ENCODE measurements at regions not wholly inside any gene's neighbourhood (a gene's known extent, or its start where the extent isn't known, plus 50 kb on each side); places are given as distances from the start of the nearest gene placed in this dataset.
"Not testable (repeated sequence)": the region's sequence is repeated elsewhere in the genome, so short reads cannot be mapped to it uniquely, and the experiment has no call there.

- Histone ChIP-seq H3K36me3 (ENCODE audit: control insufficient read depth, insufficient read depth, low read length) (no peaks in the 10 kb centered on the region), H3K4me3 (ENCODE audit: low read depth, low read length) (no peak overlapping the region), H3K27me3 (ENCODE audit: control insufficient read depth, insufficient read depth, low read length) (no peaks in the 10 kb centered on the region)
- no peak for FAIRE-seq
- TF ChIP-seq, protein P1, sequence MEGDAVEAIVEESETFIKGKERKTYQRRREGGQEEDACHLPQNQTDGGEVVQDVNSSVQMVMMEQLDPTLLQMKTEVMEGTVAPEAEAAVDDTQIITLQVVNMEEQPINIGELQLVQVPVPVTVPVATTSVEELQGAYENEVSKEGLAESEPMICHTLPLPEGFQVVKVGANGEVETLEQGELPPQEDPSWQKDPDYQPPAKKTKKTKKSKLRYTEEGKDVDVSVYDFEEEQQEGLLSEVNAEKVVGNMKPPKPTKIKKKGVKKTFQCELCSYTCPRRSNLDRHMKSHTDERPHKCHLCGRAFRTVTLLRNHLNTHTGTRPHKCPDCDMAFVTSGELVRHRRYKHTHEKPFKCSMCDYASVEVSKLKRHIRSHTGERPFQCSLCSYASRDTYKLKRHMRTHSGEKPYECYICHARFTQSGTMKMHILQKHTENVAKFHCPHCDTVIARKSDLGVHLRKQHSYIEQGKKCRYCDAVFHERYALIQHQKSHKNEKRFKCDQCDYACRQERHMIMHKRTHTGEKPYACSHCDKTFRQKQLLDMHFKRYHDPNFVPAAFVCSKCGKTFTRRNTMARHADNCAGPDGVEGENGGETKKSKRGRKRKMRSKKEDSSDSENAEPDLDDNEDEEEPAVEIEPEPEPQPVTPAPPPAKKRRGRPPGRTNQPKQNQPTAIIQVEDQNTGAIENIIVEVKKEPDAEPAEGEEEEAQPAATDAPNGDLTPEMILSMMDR (IDR thresholded peaks at IDR 0.05; ENCODE audit: insufficient read depth, low read length, severe bottlenecking), result no peak
- DNase-seq (ENCODE audit: low read depth), result no peak
Observed at GRCh38 chr1:94754570-94754969, 65.6 kb upstream of the SLC44A3 start.

DNA sequence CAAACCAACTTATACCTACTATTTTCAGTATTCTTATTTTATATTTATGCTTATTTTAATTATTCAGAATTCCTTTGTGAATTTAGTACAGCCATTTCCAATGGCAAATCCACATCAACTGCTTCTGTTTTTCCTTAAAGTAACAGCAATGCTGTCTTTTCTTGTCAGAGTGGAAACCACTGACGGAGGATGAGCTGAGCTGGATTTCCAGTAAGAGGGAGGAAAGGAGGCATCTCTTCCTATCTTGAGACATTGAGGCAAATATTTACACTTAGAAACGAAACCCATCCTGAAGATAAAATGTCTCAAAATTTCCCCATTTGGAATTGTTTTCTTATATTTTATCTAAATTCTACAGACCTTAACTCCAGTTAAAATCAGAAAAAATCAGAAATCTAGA, 66.1 kb upstream of the SLC44A3 start:
- Histone ChIP-seq H3K36me3 (ENCODE audit: control insufficient read depth, insufficient read depth, low read length) (no peaks in the 10 kb centered on the region), H3K4me3 (ENCODE audit: low read depth, low read length) (no peak overlapping the region), H3K27me3 (ENCODE audit: control insufficient read depth, insufficient read depth, low read length) (no peaks in the 10 kb centered on the region)
- FAIRE-seq, result no peak
- TF ChIP-seq, protein P1 (IDR thresholded peaks at IDR 0.05; ENCODE audit: insufficient read depth, low read length, severe bottlenecking), result no peak
- DNase-seq (ENCODE audit: low read depth), result no peak

DNA sequence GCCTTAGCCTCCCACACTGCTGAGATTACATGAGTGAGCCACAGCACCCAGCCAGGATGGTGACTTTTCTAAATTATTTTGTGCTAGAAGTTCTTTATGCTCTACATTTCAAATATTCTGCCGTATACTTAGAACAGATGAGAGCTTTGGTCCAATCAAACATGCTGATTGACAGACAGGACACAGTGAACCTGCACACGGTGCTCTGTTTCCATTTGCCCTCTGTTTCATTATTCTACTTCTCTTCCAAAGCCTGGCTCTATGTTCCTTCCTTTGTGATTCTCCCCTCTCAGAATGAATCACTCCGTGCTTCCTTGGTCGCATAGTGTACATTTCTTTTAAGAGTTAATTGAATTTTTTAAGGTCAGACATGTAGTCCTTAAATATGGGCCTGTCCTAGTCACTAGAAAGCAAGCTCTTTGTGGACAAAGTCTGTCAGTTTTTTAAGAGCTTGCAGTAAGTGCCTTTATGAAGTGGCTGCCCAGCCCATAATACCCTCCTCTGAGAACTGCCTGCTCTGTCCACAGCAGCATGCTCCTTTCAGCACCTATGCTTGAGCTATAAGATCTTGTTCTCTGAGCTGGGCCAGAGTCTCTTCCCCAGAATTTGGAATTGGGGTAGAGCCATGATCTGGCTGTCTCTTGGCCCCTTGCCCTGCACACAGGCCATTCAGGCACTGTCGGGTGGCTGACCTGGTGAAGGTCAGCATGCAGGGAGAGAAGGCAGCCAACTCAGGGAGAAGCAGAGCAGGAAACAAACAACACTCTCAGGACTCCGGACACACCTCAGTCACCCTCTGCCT, 66.8 kb upstream of the SLC44A3 start:
- no peaks in the 10 kb centered on the region for H3K36me3 ChIP-seq (ENCODE audit: control insufficient read depth, insufficient read depth, low read length)
- TF ChIP-seq, protein P1 (IDR thresholded peaks at IDR 0.05; ENCODE audit: insufficient read depth, low read length, severe bottlenecking), result no peak
- FAIRE-seq, result no peak
- H3K4me3 ChIP-seq (ENCODE audit: low read depth, low read length), result no peak overlapping the region
- no peak for DNase-seq (ENCODE audit: low read depth)
- H3K27me3 ChIP-seq (ENCODE audit: control insufficient read depth, insufficient read depth, low read length), result no peaks in the 10 kb centered on the region

DNA sequence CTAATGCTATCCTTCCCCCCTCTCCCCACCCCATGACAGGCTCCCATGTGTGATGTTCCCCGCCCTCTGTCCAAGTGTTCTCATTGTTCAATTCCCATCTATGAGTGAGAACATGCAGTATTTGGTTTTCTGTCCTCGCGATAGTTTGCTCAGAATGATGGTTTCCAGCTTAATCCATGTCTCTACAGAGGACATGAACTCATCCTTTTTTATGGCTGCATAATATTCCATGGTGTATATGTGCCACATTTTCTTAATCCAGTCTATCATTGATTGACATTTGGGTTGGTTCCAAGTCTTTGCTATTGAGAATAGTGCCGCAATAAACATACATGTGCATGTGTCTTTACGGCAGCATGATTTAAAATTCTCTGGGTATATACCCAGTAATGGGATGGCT, 68.7 kb upstream of the SLC44A3 start:
- H3K4me3 ChIP-seq (ENCODE audit: low read depth, low read length); H3K27me3 ChIP-seq (ENCODE audit: control insufficient read depth, insufficient read depth, low read length); FAIRE-seq; H3K36me3 ChIP-seq (ENCODE audit: control insufficient read depth, insufficient read depth, low read length); DNase-seq (ENCODE audit: low read depth): not testable (repeated sequence)

GRCh38 chr1:94746635-94747525, 73.3 kb upstream of the SLC44A3 start:
- Histone ChIP-seq H3K36me3 (ENCODE audit: control insufficient read depth, insufficient read depth, low read length) (no peaks in the 10 kb centered on the region), H3K27me3 (ENCODE audit: control insufficient read depth, insufficient read depth, low read length) (no peaks in the 10 kb centered on the region), H3K4me3 (ENCODE audit: low read depth, low read length) (no peak overlapping the region)
- DNase-seq (ENCODE audit: low read depth) (no peak), FAIRE-seq (peak; percentile 87)
- TF ChIP-seq, protein P1 (IDR thresholded peaks at IDR 0.05; ENCODE audit: insufficient read depth, low read length, severe bottlenecking), result no peak

DNA sequence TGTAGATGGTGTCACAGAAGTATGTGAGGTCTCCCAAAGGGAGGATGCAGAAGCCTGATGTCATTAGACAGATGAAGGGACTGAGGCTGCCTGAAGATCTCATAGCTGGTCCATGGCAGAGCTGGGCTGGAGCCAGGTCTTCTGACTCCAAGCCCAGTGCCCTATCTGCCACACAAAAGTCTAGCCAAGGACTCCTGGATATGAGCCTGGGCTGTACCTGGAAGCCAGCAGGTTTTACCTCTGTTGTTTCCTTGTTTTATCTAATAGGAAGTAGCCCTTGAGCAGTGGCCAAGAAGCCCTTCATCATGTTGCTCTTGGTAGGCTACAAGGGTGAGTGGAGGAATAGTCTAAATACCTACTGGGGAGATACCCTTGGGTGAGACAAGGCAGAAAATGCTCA, 74.4 kb upstream of the SLC44A3 start:
- Histone ChIP-seq H3K36me3 (ENCODE audit: control insufficient read depth, insufficient read depth, low read length) (no peaks in the 10 kb centered on the region), H3K4me3 (ENCODE audit: low read depth, low read length) (no peak overlapping the region), H3K27me3 (ENCODE audit: control insufficient read depth, insufficient read depth, low read length) (no peaks in the 10 kb centered on the region)
- no peak for FAIRE-seq
- DNase-seq (ENCODE audit: low read depth), result no peak
- TF ChIP-seq, protein P1 (IDR thresholded peaks at IDR 0.05; ENCODE audit: insufficient read depth, low read length, severe bottlenecking), result no peak

All from bronchial epithelial cell (primary cell).